ENCODE measurements at regions not wholly inside any gene's neighbourhood (a gene's known extent, or its start where the extent isn't known, plus 50 kb on each side); places are given as distances from the start of the nearest gene placed in this dataset.

GRCh38 chr18:27656905-27657304 lies 471.8 kb upstream of the CHST9 start:
- H3K27me3 ChIP-seq (ENCODE audit: control insufficient read depth in 1 of 2, insufficient read depth in 2 of 2, low read length in 2 of 2) = no peaks in the 10 kb centered on the region
- no peaks in the 10 kb centered on the region for H3K9me3 ChIP-seq (ENCODE audit: control insufficient read depth in 1 of 2, low read length in 2 of 2)
- no peak overlapping the region for H3K9ac ChIP-seq (ENCODE audit: low read depth in 1 of 2, low read length in 2 of 2)
- H3K27ac ChIP-seq (ENCODE audit: low read depth, low read length) = no peak overlapping the region
- no peaks in the 10 kb centered on the region for H3K4me1 ChIP-seq (ENCODE audit: control insufficient read depth in 1 of 2, insufficient read depth in 2 of 2, low read length in 2 of 2)
- no peaks in the 10 kb centered on the region for H3K36me3 ChIP-seq (ENCODE audit: control insufficient read depth in 1 of 2, insufficient read depth in 2 of 2, low read length in 2 of 2)
- no peak overlapping the region for H3K4me3 ChIP-seq (ENCODE audit: low read depth in 1 of 2, low read length in 2 of 2)

GRCh38 chr18:27656167-27656778 lies 471.2 kb upstream of the CHST9 start:
- Histone ChIP-seq H3K4me3 (ENCODE audit: low read depth in 1 of 2, low read length in 2 of 2) (no peak overlapping the region), H3K9me3 (ENCODE audit: control insufficient read depth in 1 of 2, low read length in 2 of 2) (no peaks in the 10 kb centered on the region), H3K9ac (ENCODE audit: low read depth in 1 of 2, low read length in 2 of 2) (no peak overlapping the region), H3K27ac (ENCODE audit: low read depth, low read length) (no peak overlapping the region), H3K36me3 (ENCODE audit: control insufficient read depth in 1 of 2, insufficient read depth in 2 of 2, low read length in 2 of 2) (no peaks in the 10 kb centered on the region), H3K4me1 (ENCODE audit: control insufficient read depth in 1 of 2, insufficient read depth in 2 of 2, low read length in 2 of 2) (no peaks in the 10 kb centered on the region), H3K27me3 (ENCODE audit: control insufficient read depth in 1 of 2, insufficient read depth in 2 of 2, low read length in 2 of 2) (no peaks in the 10 kb centered on the region)

- no peak overlapping the region for H3K4me3 ChIP-seq (ENCODE audit: low read depth in 1 of 2, low read length in 2 of 2)
- no peaks in the 10 kb centered on the region for H3K36me3 ChIP-seq (ENCODE audit: control insufficient read depth in 1 of 2, insufficient read depth in 2 of 2, low read length in 2 of 2)
- no peaks in the 10 kb centered on the region for H3K9me3 ChIP-seq (ENCODE audit: control insufficient read depth in 1 of 2, low read length in 2 of 2)
- H3K27ac ChIP-seq (ENCODE audit: low read depth, low read length) = no peak overlapping the region
- no peaks in the 10 kb centered on the region for H3K27me3 ChIP-seq (ENCODE audit: control insufficient read depth in 1 of 2, insufficient read depth in 2 of 2, low read length in 2 of 2)
- no peak overlapping the region for H3K9ac ChIP-seq (ENCODE audit: low read depth in 1 of 2, low read length in 2 of 2)
- no peaks in the 10 kb centered on the region for H3K4me1 ChIP-seq (ENCODE audit: control insufficient read depth in 1 of 2, insufficient read depth in 2 of 2, low read length in 2 of 2)
These were observed 468.1 kb upstream of the CHST9 start for GRCh38 chr18:27653247-27653646.

- Histone ChIP-seq H3K27me3 (ENCODE audit: control insufficient read depth in 1 of 2, insufficient read depth in 2 of 2, low read length in 2 of 2) (no peaks in the 10 kb centered on the region), H3K9ac (ENCODE audit: low read depth in 1 of 2, low read length in 2 of 2) (no peak overlapping the region), H3K27ac (ENCODE audit: low read depth, low read length) (no peak overlapping the region), H3K9me3 (ENCODE audit: control insufficient read depth in 1 of 2, low read length in 2 of 2) (no peaks in the 10 kb centered on the region), H3K4me1 (ENCODE audit: control insufficient read depth in 1 of 2, insufficient read depth in 2 of 2, low read length in 2 of 2) (no peaks in the 10 kb centered on the region), H3K4me3 (ENCODE audit: low read depth in 1 of 2, low read length in 2 of 2) (no peak overlapping the region), H3K36me3 (ENCODE audit: control insufficient read depth in 1 of 2, insufficient read depth in 2 of 2, low read length in 2 of 2) (no peaks in the 10 kb centered on the region)
These were observed 467.5 kb upstream of the CHST9 start for GRCh38 chr18:27652480-27653121.

- H3K27ac ChIP-seq (ENCODE audit: low read depth, low read length) = no peak overlapping the region
- no peak overlapping the region for H3K9ac ChIP-seq (ENCODE audit: low read depth in 1 of 2, low read length in 2 of 2)
- H3K36me3 ChIP-seq (ENCODE audit: control insufficient read depth in 1 of 2, insufficient read depth in 2 of 2, low read length in 2 of 2) = no peaks in the 10 kb centered on the region
- H3K9me3 ChIP-seq (ENCODE audit: control insufficient read depth in 1 of 2, low read length in 2 of 2) = no peaks in the 10 kb centered on the region
- no peak overlapping the region for H3K4me3 ChIP-seq (ENCODE audit: low read depth in 1 of 2, low read length in 2 of 2)
- H3K4me1 ChIP-seq (ENCODE audit: control insufficient read depth in 1 of 2, insufficient read depth in 2 of 2, low read length in 2 of 2) = no peaks in the 10 kb centered on the region
- H3K27me3 ChIP-seq (ENCODE audit: control insufficient read depth in 1 of 2, insufficient read depth in 2 of 2, low read length in 2 of 2) = no peaks in the 10 kb centered on the region
These were observed 464.5 kb upstream of the CHST9 start for GRCh38 chr18:27649621-27650020.

GRCh38 chr18:27645929-27646328 lies 460.8 kb upstream of the CHST9 start:
- no peaks in the 10 kb centered on the region for H3K27me3 ChIP-seq (ENCODE audit: control insufficient read depth in 1 of 2, insufficient read depth in 2 of 2, low read length in 2 of 2)

GRCh38 chr18:27636576-27637085 lies 451.5 kb upstream of the CHST9 start:
- no peak overlapping the region for H3K27ac ChIP-seq (ENCODE audit: low read depth, low read length)

More at GRCh38 chr18:27645929-27646328, 460.8 kb upstream of the CHST9 start:
- no peaks in the 10 kb centered on the region for H3K9me3 ChIP-seq (ENCODE audit: control insufficient read depth in 1 of 2, low read length in 2 of 2)
- no peak overlapping the region for H3K4me3 ChIP-seq (ENCODE audit: low read depth in 1 of 2, low read length in 2 of 2)
- H3K27ac ChIP-seq (ENCODE audit: low read depth, low read length) = no peak overlapping the region
- H3K4me1 ChIP-seq (ENCODE audit: control insufficient read depth in 1 of 2, insufficient read depth in 2 of 2, low read length in 2 of 2) = no peaks in the 10 kb centered on the region
- no peak overlapping the region for H3K9ac ChIP-seq (ENCODE audit: low read depth in 1 of 2, low read length in 2 of 2)
- no peaks in the 10 kb centered on the region for H3K36me3 ChIP-seq (ENCODE audit: control insufficient read depth in 1 of 2, insufficient read depth in 2 of 2, low read length in 2 of 2)

GRCh38 chr18:27632706-27633105 lies 447.6 kb upstream of the CHST9 start:
- Histone ChIP-seq H3K27ac (ENCODE audit: low read depth, low read length) (no peak overlapping the region), H3K9ac (ENCODE audit: low read depth in 1 of 2, low read length in 2 of 2) (no peak overlapping the region), H3K4me1 (ENCODE audit: control insufficient read depth in 1 of 2, insufficient read depth in 2 of 2, low read length in 2 of 2) (no peaks in the 10 kb centered on the region), H3K4me3 (ENCODE audit: low read depth in 1 of 2, low read length in 2 of 2) (no peak overlapping the region), H3K36me3 (ENCODE audit: control insufficient read depth in 1 of 2, insufficient read depth in 2 of 2, low read length in 2 of 2) (no peaks in the 10 kb centered on the region), H3K27me3 (ENCODE audit: control insufficient read depth in 1 of 2, insufficient read depth in 2 of 2, low read length in 2 of 2) (no peaks in the 10 kb centered on the region), H3K9me3 (ENCODE audit: control insufficient read depth in 1 of 2, low read length in 2 of 2) (no peaks in the 10 kb centered on the region)

More at GRCh38 chr18:27636576-27637085, 451.5 kb upstream of the CHST9 start:
- Histone ChIP-seq H3K4me3 (ENCODE audit: low read depth in 1 of 2, low read length in 2 of 2) (no peak overlapping the region), H3K4me1 (ENCODE audit: control insufficient read depth in 1 of 2, insufficient read depth in 2 of 2, low read length in 2 of 2) (no peaks in the 10 kb centered on the region), H3K9me3 (ENCODE audit: control insufficient read depth in 1 of 2, low read length in 2 of 2) (no peaks in the 10 kb centered on the region), H3K36me3 (ENCODE audit: control insufficient read depth in 1 of 2, insufficient read depth in 2 of 2, low read length in 2 of 2) (no peaks in the 10 kb centered on the region), H3K9ac (ENCODE audit: low read depth in 1 of 2, low read length in 2 of 2) (no peak overlapping the region), H3K27me3 (ENCODE audit: control insufficient read depth in 1 of 2, insufficient read depth in 2 of 2, low read length in 2 of 2) (no peaks in the 10 kb centered on the region)

- Histone ChIP-seq H3K4me1 (ENCODE audit: control insufficient read depth in 1 of 2, insufficient read depth in 2 of 2, low read length in 2 of 2) (no peaks in the 10 kb centered on the region), H3K9me3 (ENCODE audit: control insufficient read depth in 1 of 2, low read length in 2 of 2) (no peaks in the 10 kb centered on the region), H3K9ac (ENCODE audit: low read depth in 1 of 2, low read length in 2 of 2) (no peak overlapping the region), H3K36me3 (ENCODE audit: control insufficient read depth in 1 of 2, insufficient read depth in 2 of 2, low read length in 2 of 2) (no peaks in the 10 kb centered on the region), H3K4me3 (ENCODE audit: low read depth in 1 of 2, low read length in 2 of 2) (no peak overlapping the region), H3K27ac (ENCODE audit: low read depth, low read length) (no peak overlapping the region), H3K27me3 (ENCODE audit: control insufficient read depth in 1 of 2, insufficient read depth in 2 of 2, low read length in 2 of 2) (no peaks in the 10 kb centered on the region)
These were observed 442.8 kb upstream of the CHST9 start for GRCh38 chr18:27627927-27628326.

GRCh38 chr18:27621236-27621890 lies 436.3 kb upstream of the CHST9 start:
- Histone ChIP-seq H3K36me3 (ENCODE audit: control insufficient read depth in 1 of 2, insufficient read depth in 2 of 2, low read length in 2 of 2) (no peaks in the 10 kb centered on the region), H3K27ac (ENCODE audit: low read depth, low read length) (no peak overlapping the region), H3K27me3 (ENCODE audit: control insufficient read depth in 1 of 2, insufficient read depth in 2 of 2, low read length in 2 of 2) (no peaks in the 10 kb centered on the region), H3K9ac (ENCODE audit: low read depth in 1 of 2, low read length in 2 of 2) (no peak overlapping the region), H3K4me1 (ENCODE audit: control insufficient read depth in 1 of 2, insufficient read depth in 2 of 2, low read length in 2 of 2) (no peaks in the 10 kb centered on the region), H3K4me3 (ENCODE audit: low read depth in 1 of 2, low read length in 2 of 2) (no peak overlapping the region), H3K9me3 (ENCODE audit: control insufficient read depth in 1 of 2, low read length in 2 of 2) (no peaks in the 10 kb centered on the region)
